Progenitor cell of endocrine pancreas (in vitro differentiated cells): ENCODE measurements at regions not wholly inside any gene's neighbourhood (a gene's known extent, or its start where the extent isn't known, plus 50 kb on each side); places are given as distances from the start of the nearest gene placed in this dataset.
"Not testable (repeated sequence)": the region's sequence is repeated elsewhere in the genome, so short reads cannot be mapped to it uniquely, and the experiment has no call there.

Experiments used
- DNase-seq: peaks from one replicate; pipeline ENCODE4 v3.0.0; 2021; ENCODE audit warnings: low spot score; ENCODE audit not compliant: unreplicated experiment
- H3K27ac Mint-ChIP-seq: 2 replicates; pipeline ENCODE4 v1.8.0; 2021; ENCODE audit warnings: mild to moderate bottlenecking, moderate library complexity, mixed read lengths
- H3K27me3 Mint-ChIP-seq: 2 replicates; pipeline ENCODE4 v1.8.0; 2021; ENCODE audit warnings: mixed read lengths
- H3K36me3 Mint-ChIP-seq: 2 replicates; pipeline ENCODE4 v1.8.0; 2022; ENCODE audit warnings: mixed read lengths; ENCODE audit not compliant: insufficient read depth
- H3K4me1 Mint-ChIP-seq: 2 replicates; pipeline ENCODE4 v1.8.0; 2021; ENCODE audit warnings: low read depth, mixed read lengths
- H3K4me3 Mint-ChIP-seq: 2 replicates; pipeline ENCODE4 v1.8.0; 2021; ENCODE audit warnings: low read depth, mild to moderate bottlenecking, moderate library complexity, mixed read lengths
- H3K9me3 Mint-ChIP-seq: 2 replicates; pipeline ENCODE4 v1.8.0; 2021; ENCODE audit warnings: low read depth, mixed read lengths
- CTCF ChIP-seq: fragments of 200-600 bp; sonication (generic); IDR thresholded peaks from one replicate; pipeline ENCODE4 v1.5.0; 2021; ENCODE audit warnings: antibody characterized with exemption, mild to moderate bottlenecking; ENCODE audit not compliant: unreplicated experiment

GRCh38 chr2:195532628-195533271 is 124.3 kb upstream of the SLC39A10 start:
- no peaks in the 10 kb centered on the region for H3K9me3 Mint-ChIP-seq
- DNase-seq, result no peak
- H3K4me1 Mint-ChIP-seq, result peaks cover 14% of the 10 kb centered on the region
- H3K36me3 Mint-ChIP-seq, result no peaks in the 10 kb centered on the region
- H3K4me3 Mint-ChIP-seq, result no peak overlapping the region
- no peak for TF ChIP-seq CTCF
- H3K27me3 Mint-ChIP-seq, result peaks cover 36% of the 10 kb centered on the region
- H3K27ac Mint-ChIP-seq, result no peak overlapping the region

- H3K27me3 Mint-ChIP-seq, result peaks cover 36% of the 10 kb centered on the region
- H3K36me3 Mint-ChIP-seq, result no peaks in the 10 kb centered on the region
- H3K27ac Mint-ChIP-seq, result no peak overlapping the region
- no peak for DNase-seq
- TF ChIP-seq CTCF, result no peak
- no peak overlapping the region for H3K4me3 Mint-ChIP-seq
- no peaks in the 10 kb centered on the region for H3K9me3 Mint-ChIP-seq
- H3K4me1 Mint-ChIP-seq, result peaks cover 14% of the 10 kb centered on the region
Measured at GRCh38 chr2:195532255-195532627, 124.8 kb upstream of the SLC39A10 start.

- H3K36me3 Mint-ChIP-seq, result no peaks in the 10 kb centered on the region
- H3K9me3 Mint-ChIP-seq, result no peaks in the 10 kb centered on the region
- H3K4me1 Mint-ChIP-seq, result peaks cover 11% of the 10 kb centered on the region
- H3K27me3 Mint-ChIP-seq, result peaks cover 32% of the 10 kb centered on the region
- no peak overlapping the region for H3K27ac Mint-ChIP-seq
- no peak overlapping the region for H3K4me3 Mint-ChIP-seq
- TF ChIP-seq CTCF, result no peak
- no peak for DNase-seq
Measured at GRCh38 chr2:195531754-195532153, 125.3 kb upstream of the SLC39A10 start.

- not testable (repeated sequence) for H3K4me3 Mint-ChIP-seq, H3K27ac Mint-ChIP-seq, H3K36me3 Mint-ChIP-seq, H3K27me3 Mint-ChIP-seq, H3K9me3 Mint-ChIP-seq, DNase-seq
- peaks cover 11% of the 10 kb centered on the region for H3K4me1 Mint-ChIP-seq
Measured at GRCh38 chr2:195523242-195523641, 133.8 kb upstream of the SLC39A10 start.

- peaks cover 2% of the 10 kb centered on the region for H3K36me3 Mint-ChIP-seq
- H3K27ac Mint-ChIP-seq, result no peak overlapping the region
- H3K27me3 Mint-ChIP-seq, result no peaks in the 10 kb centered on the region
- no peak overlapping the region for H3K4me3 Mint-ChIP-seq
- no peak for DNase-seq
- H3K4me1 Mint-ChIP-seq, result peaks cover 11% of the 10 kb centered on the region
- peaks cover 8% of the 10 kb centered on the region for H3K9me3 Mint-ChIP-seq
- TF ChIP-seq CTCF, result no peak
Measured at GRCh38 chr2:195521589-195521988, 135.4 kb upstream of the SLC39A10 start.

GRCh38 chr2:195520671-195521155 is 136.3 kb upstream of the SLC39A10 start:
- Mint-ChIP-seq H3K36me3 (peaks cover 2% of the 10 kb centered on the region), H3K9me3 (peaks cover 6% of the 10 kb centered on the region), H3K4me1 (peaks cover 11% of the 10 kb centered on the region), H3K27ac (peak overlapping the region; percentile 68), H3K27me3 (no peaks in the 10 kb centered on the region), H3K4me3 (no peak overlapping the region)
- TF ChIP-seq CTCF, result no peak
- no peak for DNase-seq
